ENCODE measurements at regions not wholly inside any gene's neighbourhood (a gene's known extent, or its start where the extent isn't known, plus 50 kb on each side); places are given as distances from the start of the nearest gene placed in this dataset.

GRCh38 chr1:60581455-60582220 is 500.7 kb upstream of the NFIA start:
- no peaks in the 10 kb centered on the region for H3K36me3 Mint-ChIP-seq
- H3K36me3 ChIP-seq (ENCODE audit: insufficient read depth, low read length), result no peaks in the 10 kb centered on the region
- no peaks in the 10 kb centered on the region for H3K4me1 Mint-ChIP-seq
- H3K9me3 ChIP-seq (ENCODE audit: low read length), result peaks cover 3% of the 10 kb centered on the region
- CTCF ChIA-PET, result no interaction called here
- peaks cover 0 to 3% of the 10 kb centered on the region in 2 donors for H3K27me3 Mint-ChIP-seq
- H3K27ac Mint-ChIP-seq, result no peak overlapping the region
- H3K27me3 ChIP-seq (ENCODE audit: insufficient read depth, low read length, poor library complexity, severe bottlenecking), result no peaks in the 10 kb centered on the region
- DNase-seq, result no peak
- POLR2A ChIA-PET, result no interaction called here
- H3K4me3 Mint-ChIP-seq, result no peak overlapping the region
- no peaks in the 10 kb centered on the region for H3K4me1 ChIP-seq (ENCODE audit: insufficient read depth, low read length)
- H3K9me3 Mint-ChIP-seq, result peaks cover 5 to 9% (median 7%) of the 10 kb centered on the region in 5 donors
- no peak overlapping the region for H3K4me3 ChIP-seq (ENCODE audit: low read length)
- no peak overlapping the region for H3K27ac ChIP-seq (ENCODE audit: low read depth, low read length)

- DNase-seq, result no peak
- Histone ChIP-seq H3K36me3 (ENCODE audit: insufficient read depth, low read length) (no peaks in the 10 kb centered on the region), H3K27ac (ENCODE audit: low read depth, low read length) (no peak overlapping the region), H3K27me3 (ENCODE audit: insufficient read depth, low read length, poor library complexity, severe bottlenecking) (no peaks in the 10 kb centered on the region), H3K4me1 (ENCODE audit: insufficient read depth, low read length) (no peaks in the 10 kb centered on the region), H3K4me3 (ENCODE audit: low read length) (no peak overlapping the region), H3K9me3 (ENCODE audit: low read length) (no peaks in the 10 kb centered on the region)
- POLR2A ChIA-PET, result no interaction called here
- Mint-ChIP-seq H3K4me3 (no peak overlapping the region), H3K27me3 (peaks cover 0 to 5% of the 10 kb centered on the region in 2 donors), H3K9me3 (no peaks in the 10 kb centered on the region), H3K4me1 (no peaks in the 10 kb centered on the region), H3K27ac (no peak overlapping the region), H3K36me3 (no peaks in the 10 kb centered on the region)
- CTCF ChIA-PET, result no interaction called here
Measured at GRCh38 chr1:60577029-60577428, 503.5 kb upstream of the C1orf87 start.

GRCh38 chr1:60575326-60575977 is 501.9 kb upstream of the C1orf87 start:
- DNase-seq, result no peak
- POLR2A ChIA-PET, result no interaction called here
- Histone ChIP-seq H3K36me3 (ENCODE audit: insufficient read depth, low read length) (no peaks in the 10 kb centered on the region), H3K27ac (ENCODE audit: low read depth, low read length) (no peak overlapping the region), H3K9me3 (ENCODE audit: low read length) (no peaks in the 10 kb centered on the region), H3K4me3 (ENCODE audit: low read length) (no peak overlapping the region), H3K27me3 (ENCODE audit: insufficient read depth, low read length, poor library complexity, severe bottlenecking) (no peaks in the 10 kb centered on the region), H3K4me1 (ENCODE audit: insufficient read depth, low read length) (no peaks in the 10 kb centered on the region)
- H3K27me3 Mint-ChIP-seq, result peaks cover 0 to 5% of the 10 kb centered on the region in 2 donors
- no peaks in the 10 kb centered on the region for H3K36me3 Mint-ChIP-seq
- H3K27ac Mint-ChIP-seq, result no peak overlapping the region
- H3K4me3 Mint-ChIP-seq, result no peak overlapping the region
- H3K9me3 Mint-ChIP-seq, result peaks cover 0 to 2% (median 0%) of the 10 kb centered on the region in 5 donors
- H3K4me1 Mint-ChIP-seq, result no peaks in the 10 kb centered on the region
- CTCF ChIA-PET, result no interaction called here

GRCh38 chr1:60573726-60574409 is 500.3 kb upstream of the C1orf87 start:
- no peak for DNase-seq
- H3K9me3 Mint-ChIP-seq, result peaks cover 0 to 2% (median 0%) of the 10 kb centered on the region in 5 donors
- Histone ChIP-seq H3K9me3 (ENCODE audit: low read length) (no peaks in the 10 kb centered on the region), H3K27me3 (ENCODE audit: insufficient read depth, low read length, poor library complexity, severe bottlenecking) (no peaks in the 10 kb centered on the region), H3K27ac (ENCODE audit: low read depth, low read length) (no peak overlapping the region), H3K4me1 (ENCODE audit: insufficient read depth, low read length) (no peaks in the 10 kb centered on the region), H3K4me3 (ENCODE audit: low read length) (no peak overlapping the region), H3K36me3 (ENCODE audit: insufficient read depth, low read length) (no peaks in the 10 kb centered on the region)
- H3K4me1 Mint-ChIP-seq, result no peaks in the 10 kb centered on the region
- ChIA-PET POLR2A (no interaction called here), CTCF (no interaction called here)
- H3K36me3 Mint-ChIP-seq, result no peaks in the 10 kb centered on the region
- no peak overlapping the region for H3K27ac Mint-ChIP-seq
- H3K27me3 Mint-ChIP-seq, result peaks cover 0 to 5% of the 10 kb centered on the region in 2 donors
- no peak overlapping the region for H3K4me3 Mint-ChIP-seq

GRCh38 chr1:60573121-60573520 is 499.6 kb upstream of the C1orf87 start:
- Histone ChIP-seq H3K36me3 (ENCODE audit: insufficient read depth, low read length) (no peaks in the 10 kb centered on the region), H3K9me3 (ENCODE audit: low read length) (no peaks in the 10 kb centered on the region), H3K27ac (ENCODE audit: low read depth, low read length) (no peak overlapping the region), H3K4me3 (ENCODE audit: low read length) (no peak overlapping the region), H3K4me1 (ENCODE audit: insufficient read depth, low read length) (no peaks in the 10 kb centered on the region), H3K27me3 (ENCODE audit: insufficient read depth, low read length, poor library complexity, severe bottlenecking) (no peaks in the 10 kb centered on the region)
- H3K4me1 Mint-ChIP-seq, result no peaks in the 10 kb centered on the region
- ChIA-PET CTCF (no interaction called here), POLR2A (no interaction called here)
- DNase-seq, result no peak
- H3K4me3 Mint-ChIP-seq, result no peak overlapping the region
- no peaks in the 10 kb centered on the region for H3K36me3 Mint-ChIP-seq
- peaks cover 0 to 2% (median 2%) of the 10 kb centered on the region in 5 donors for H3K9me3 Mint-ChIP-seq
- no peak overlapping the region for H3K27ac Mint-ChIP-seq
- H3K27me3 Mint-ChIP-seq, result peaks cover 0 to 6% of the 10 kb centered on the region in 2 donors

- DNase-seq, result no peak
- Histone ChIP-seq H3K9me3 (ENCODE audit: low read length) (no peaks in the 10 kb centered on the region), H3K4me1 (ENCODE audit: insufficient read depth, low read length) (no peaks in the 10 kb centered on the region), H3K36me3 (ENCODE audit: insufficient read depth, low read length) (no peaks in the 10 kb centered on the region), H3K4me3 (ENCODE audit: low read length) (no peak overlapping the region), H3K27me3 (ENCODE audit: insufficient read depth, low read length, poor library complexity, severe bottlenecking) (no peaks in the 10 kb centered on the region), H3K27ac (ENCODE audit: low read depth, low read length) (no peak overlapping the region)
- Mint-ChIP-seq H3K4me3 (no peak overlapping the region), H3K27ac (no peak overlapping the region), H3K36me3 (no peaks in the 10 kb centered on the region), H3K27me3 (peaks cover 0 to 4% of the 10 kb centered on the region in 2 donors), H3K9me3 (peaks cover 0 to 2% (median 2%) of the 10 kb centered on the region in 5 donors), H3K4me1 (no peaks in the 10 kb centered on the region)
- ChIA-PET POLR2A (no interaction called here), CTCF (no interaction called here)
Measured at GRCh38 chr1:60572378-60572777, 498.8 kb upstream of the C1orf87 start.

- H3K4me1 ChIP-seq (ENCODE audit: insufficient read depth, low read length), result no peaks in the 10 kb centered on the region
- H3K9me3 Mint-ChIP-seq, result peaks cover 0 to 2% (median 2%) of the 10 kb centered on the region in 5 donors
- DNase-seq, result no peak
- no peak overlapping the region for H3K27ac ChIP-seq (ENCODE audit: low read depth, low read length)
- no peak overlapping the region for H3K4me3 ChIP-seq (ENCODE audit: low read length)
- no peak overlapping the region for H3K27ac Mint-ChIP-seq
- no peaks in the 10 kb centered on the region for H3K4me1 Mint-ChIP-seq
- peaks cover 0 to 3% of the 10 kb centered on the region in 2 donors for H3K27me3 Mint-ChIP-seq
- POLR2A ChIA-PET, result no interaction called here
- no peak overlapping the region for H3K4me3 Mint-ChIP-seq
- H3K27me3 ChIP-seq (ENCODE audit: insufficient read depth, low read length, poor library complexity, severe bottlenecking), result no peaks in the 10 kb centered on the region
- no peaks in the 10 kb centered on the region for H3K9me3 ChIP-seq (ENCODE audit: low read length)
- no peaks in the 10 kb centered on the region for H3K36me3 Mint-ChIP-seq
- CTCF ChIA-PET, result no interaction called here
- H3K36me3 ChIP-seq (ENCODE audit: insufficient read depth, low read length), result no peaks in the 10 kb centered on the region
Measured at GRCh38 chr1:60571811-60572210, 498.2 kb upstream of the C1orf87 start.

GRCh38 chr1:60569189-60569588 is 495.6 kb upstream of the C1orf87 start:
- no peak overlapping the region for H3K27ac ChIP-seq (ENCODE audit: low read depth, low read length)
- no peaks in the 10 kb centered on the region for H3K27me3 ChIP-seq (ENCODE audit: insufficient read depth, low read length, poor library complexity, severe bottlenecking)
- no peak for DNase-seq
- H3K9me3 ChIP-seq (ENCODE audit: low read length), result no peaks in the 10 kb centered on the region
- H3K4me1 ChIP-seq (ENCODE audit: insufficient read depth, low read length), result no peaks in the 10 kb centered on the region
- no peak overlapping the region for H3K4me3 ChIP-seq (ENCODE audit: low read length)
- ChIA-PET CTCF (no interaction called here), POLR2A (no interaction called here)
- Mint-ChIP-seq H3K36me3 (no peaks in the 10 kb centered on the region), H3K9me3 (peaks cover 0 to 2% (median 2%) of the 10 kb centered on the region in 5 donors), H3K27me3 (peaks cover 0 to 1% of the 10 kb centered on the region in 2 donors), H3K27ac (no peak overlapping the region), H3K4me1 (no peaks in the 10 kb centered on the region), H3K4me3 (no peak overlapping the region)
- H3K36me3 ChIP-seq (ENCODE audit: insufficient read depth, low read length), result no peaks in the 10 kb centered on the region

Measured in CD8-positive, alpha-beta memory T cell (primary cell).